MM.1S (cell line): ENCODE measurements at regions not wholly inside any gene's neighbourhood (a gene's known extent, or its start where the extent isn't known, plus 50 kb on each side); places are given as distances from the start of the nearest gene placed in this dataset.

Experiments used
- CTCF ChIP-seq: fragments of 300-600 bp; sonication (generic); IDR thresholded peaks from 2 replicates; pipeline ENCODE4 v1.5.1; 2016; ENCODE audit warnings: antibody characterized with exemption, low read length, mixed read lengths
- EZH2 ChIP-seq: fragments of 300-600 bp; sonication (generic); optimal IDR thresholded peaks from 2 replicates; pipeline ENCODE3; 2017; ENCODE audit warnings: low read depth, mild to moderate bottlenecking, antibody characterized with exemption, low read length, mixed read lengths

GRCh38 chr6:21451546-21452013 lies 142.0 kb upstream of the SOX4 start:
- no peak for TF ChIP-seq CTCF
- TF ChIP-seq EZH2 = no peak
